ENCODE measurements at regions not wholly inside any gene's neighbourhood (a gene's known extent, or its start where the extent isn't known, plus 50 kb on each side); places are given as distances from the start of the nearest gene placed in this dataset.

GRCh38 chr4:100891808-100892207 is 374.0 kb upstream of the EMCN start:
- TF ChIP-seq CTCF (IDR thresholded peaks at IDR 0.05; ENCODE audit: insufficient read depth, low read length, poor library complexity, severe bottlenecking) (no peak), EZH2phosphoT487 (conservative IDR thresholded peaks at IDR 0.05; ENCODE audit: low read length) (no peak)

All from SU-DHL-6 (cell line).